ENCODE measurements at regions not wholly inside any gene's neighbourhood (a gene's known extent, or its start where the extent isn't known, plus 50 kb on each side); places are given as distances from the start of the nearest gene placed in this dataset.
A peak's percentile ranks its signal among the peaks of the same experiment; 100 is the strongest.

- Histone ChIP-seq H3K9me3 (no peaks in the 10 kb centered on the region), H3K36me3 (no peaks in the 10 kb centered on the region)
These were observed 132.7 kb downstream of the SPTSSA start for GRCh38 chr14:34329301-34329700.

DNA sequence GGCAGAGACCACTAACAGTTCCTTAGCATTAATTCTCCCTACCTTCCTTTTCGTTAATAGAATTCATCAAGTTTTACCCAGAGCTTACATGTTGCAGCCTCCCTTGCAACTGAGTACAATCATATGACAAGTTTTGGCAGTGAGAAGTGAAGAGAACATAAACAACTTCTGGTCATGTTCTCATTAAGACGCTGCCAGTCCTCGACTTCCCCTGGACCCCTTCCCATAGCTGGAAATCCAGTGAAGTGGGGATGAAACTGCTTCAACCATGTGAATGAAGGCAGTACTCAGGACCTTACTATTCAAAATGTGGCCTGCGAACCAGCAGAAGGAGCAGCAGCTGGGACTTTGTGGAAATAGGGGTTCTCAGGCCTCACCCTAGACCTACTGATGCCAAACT is 133.9 kb downstream of the SPTSSA start:
- no peak for TF ChIP-seq CTCF (IDR thresholded peaks at IDR 0.05)
- no peaks in the 10 kb centered on the region for H3K9me3 ChIP-seq

More at GRCh38 chr14:34329301-34329700, 132.7 kb downstream of the SPTSSA start:
- Histone ChIP-seq H3K27ac (no peak overlapping the region), H3K27me3 (no peaks in the 10 kb centered on the region), H3K4me1 (ENCODE audit: control insufficient read depth in 1 of 2, insufficient read depth in 1 of 2, low read depth in 1 of 2, low read length in 1 of 2) (peaks cover 10 to 15% of the 10 kb centered on the region in 2 experiments), H3K4me3 (ENCODE audit: low read depth in 1 of 2, low read length in 1 of 2) (no peak overlapping the region)
- TF ChIP-seq CTCF (IDR thresholded peaks at IDR 0.05), result no peak

GRCh38 chr14:34325493-34325892 is 136.5 kb downstream of the SPTSSA start:
- no peak overlapping the region for H3K4me3 ChIP-seq (ENCODE audit: low read depth in 1 of 2, low read length in 1 of 2)
- H3K27ac ChIP-seq, result no peak overlapping the region
- peaks cover 10 to 17% of the 10 kb centered on the region in 2 experiments for H3K4me1 ChIP-seq (ENCODE audit: control insufficient read depth in 1 of 2, insufficient read depth in 1 of 2, low read depth in 1 of 2, low read length in 1 of 2)
- H3K36me3 ChIP-seq, result no peaks in the 10 kb centered on the region
- H3K9me3 ChIP-seq, result no peaks in the 10 kb centered on the region
- H3K27me3 ChIP-seq, result peaks cover 7% of the 10 kb centered on the region
- no peak for TF ChIP-seq CTCF (IDR thresholded peaks at IDR 0.05)

More for the DNA sequence above, 133.9 kb downstream of the SPTSSA start:
- Histone ChIP-seq H3K4me3 (ENCODE audit: low read depth in 1 of 2, low read length in 1 of 2) (no peak overlapping the region), H3K27ac (no peak overlapping the region), H3K27me3 (no peaks in the 10 kb centered on the region), H3K4me1 (ENCODE audit: control insufficient read depth in 1 of 2, insufficient read depth in 1 of 2, low read depth in 1 of 2, low read length in 1 of 2) (peaks cover 10 to 17% of the 10 kb centered on the region in 2 experiments), H3K36me3 (no peaks in the 10 kb centered on the region)

DNA sequence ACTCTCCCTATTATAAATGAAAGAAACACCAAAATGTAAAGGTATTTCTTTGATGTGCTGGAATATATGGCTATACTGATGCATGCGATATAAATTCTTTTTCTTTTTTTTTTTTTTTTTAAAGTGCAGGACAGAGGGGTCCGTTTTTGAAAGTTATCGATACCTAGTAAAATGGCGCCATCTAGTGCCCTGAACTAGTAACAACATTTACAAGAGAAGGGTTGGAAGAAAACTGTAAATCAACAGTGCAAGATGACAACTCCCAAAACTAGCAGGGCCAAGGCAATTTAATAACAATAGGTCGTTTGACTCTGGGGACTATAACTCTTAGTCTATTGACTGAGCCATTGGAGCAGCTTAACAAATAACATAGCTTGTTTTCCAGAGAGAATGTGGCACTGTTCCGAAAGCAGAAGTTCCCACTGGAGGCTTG is 137.7 kb downstream of the SPTSSA start:
- Histone ChIP-seq H3K9me3 (no peaks in the 10 kb centered on the region), H3K27ac (no peak overlapping the region), H3K27me3 (peaks cover 16% of the 10 kb centered on the region), H3K4me3 (ENCODE audit: low read depth in 1 of 2, low read length in 1 of 2) (no peak overlapping the region), H3K4me1 (ENCODE audit: control insufficient read depth in 1 of 2, insufficient read depth in 1 of 2, low read depth in 1 of 2, low read length in 1 of 2) (peaks cover 10 to 17% of the 10 kb centered on the region in 2 experiments), H3K36me3 (no peaks in the 10 kb centered on the region)
- TF ChIP-seq CTCF (IDR thresholded peaks at IDR 0.05), result peak; percentile 46

GRCh38 chr14:34322940-34323418 is 139.1 kb downstream of the SPTSSA start:
- H3K4me3 ChIP-seq (ENCODE audit: low read depth in 1 of 2, low read length in 1 of 2), result no peak overlapping the region
- H3K36me3 ChIP-seq, result no peaks in the 10 kb centered on the region
- peaks cover 10 to 17% of the 10 kb centered on the region in 2 experiments for H3K4me1 ChIP-seq (ENCODE audit: control insufficient read depth in 1 of 2, insufficient read depth in 1 of 2, low read depth in 1 of 2, low read length in 1 of 2)
- H3K27me3 ChIP-seq, result peaks cover 16% of the 10 kb centered on the region
- no peaks in the 10 kb centered on the region for H3K9me3 ChIP-seq
- TF ChIP-seq CTCF (IDR thresholded peaks at IDR 0.05), result peak; percentile 68
- H3K27ac ChIP-seq, result no peak overlapping the region
